MCF 10A (cell line): ENCODE measurements at regions not wholly inside any gene's neighbourhood (a gene's known extent, or its start where the extent isn't known, plus 50 kb on each side); places are given as distances from the start of the nearest gene placed in this dataset.

Experiments
- BruUV-seq: library from RNA; stranded (reverse); fragments of 400-500 nt; replicated peaks from 2 replicates; lab custom pipeline; 2021; lab: Mats Ljungman, UMichigan
- CTCF ChIA-PET: fragments of 300-600 bp; sonication (Branson Sonifier 250); formaldehyde crosslinking; extraction: SDS; loops from one replicate; lab custom pipeline; 2021; ENCODE audit warnings: antibody characterized with exemption, inconsistent platforms; lab: Yijun Ruan, JAX
- POLR2A ChIA-PET: fragments of 300-600, 350-650 bp; sonication (Branson Sonifier 250); formaldehyde crosslinking; extraction: SDS; loops from one replicate; lab custom pipeline; 2020; ENCODE audit warnings: antibody characterized with exemption, inconsistent platforms; lab: Yijun Ruan, JAX
- DNase-seq: peaks from one replicate; pipeline ENCODE4 v3.0.0-alpha.2; 2018; ENCODE audit not compliant: unreplicated experiment
- H3K27ac Mint-ChIP-seq: one replicate; pipeline ENCODE4 v1.8.0; 2022; ENCODE audit warnings: mild to moderate bottlenecking, low read depth, mixed read lengths; ENCODE audit not compliant: unreplicated experiment
- H3K27me3 Mint-ChIP-seq: one replicate; pipeline ENCODE4 v1.8.0; 2022; ENCODE audit warnings: mixed read lengths; ENCODE audit not compliant: insufficient read depth, unreplicated experiment
- H3K36me3 Mint-ChIP-seq: one replicate; pipeline ENCODE4 v1.8.0; 2022; ENCODE audit warnings: mild to moderate bottlenecking, moderate library complexity, mixed read lengths; ENCODE audit not compliant: insufficient read depth, unreplicated experiment
- H3K4me1 Mint-ChIP-seq: one replicate; pipeline ENCODE4 v1.8.0; 2022; ENCODE audit warnings: mixed read lengths; ENCODE audit not compliant: insufficient read depth, unreplicated experiment
- H3K4me3 Mint-ChIP-seq: one replicate; pipeline ENCODE4 v1.8.0; 2022; ENCODE audit warnings: mild to moderate bottlenecking, moderate library complexity, mixed read lengths; ENCODE audit not compliant: unreplicated experiment
- H3K9me3 Mint-ChIP-seq: one replicate; pipeline ENCODE4 v1.8.0; 2022; ENCODE audit warnings: mixed read lengths; ENCODE audit not compliant: unreplicated experiment
- CTCF ChIP-seq: fragments of 200-600 bp; IDR thresholded peaks from one replicate; pipeline ENCODE4 v1.8.0; 2022; ENCODE audit warnings: antibody characterized with exemption, mild to moderate bottlenecking; ENCODE audit not compliant: unreplicated experiment
- intact Hi-C: fragments of 100-400 bp; cut with micrococcal nuclease; formaldehyde crosslinking; loops from 2 replicates; pipeline ENCODE4 v1.14.1; 2022

GRCh38 chr15:70299931-70300869 lies 202.5 kb upstream of the TLE3 start:
- Mint-ChIP-seq H3K27me3 (no peaks in the 10 kb centered on the region), H3K4me3 (no peak overlapping the region), H3K4me1 (no peaks in the 10 kb centered on the region), H3K36me3 (no peaks in the 10 kb centered on the region), H3K27ac (no peak overlapping the region), H3K9me3 (no peaks in the 10 kb centered on the region)
- intact Hi-C loops = no loop called here
- CTCF ChIA-PET = interaction anchor here (0.5 kb wide), 1 partner anchor 203 kb away, joined by 3 read pairs; the partner anchor contains the start of gene TLE3
- TF ChIP-seq CTCF = no peak
- no TSS peak for BruUV-seq
- POLR2A ChIA-PET = no interaction called here
- no peak for DNase-seq

GRCh38 chr15:70297465-70298058 lies 199.8 kb upstream of the TLE3 start:
- Mint-ChIP-seq H3K27me3 (no peaks in the 10 kb centered on the region), H3K9me3 (no peaks in the 10 kb centered on the region), H3K27ac (no peak overlapping the region), H3K4me1 (no peaks in the 10 kb centered on the region), H3K4me3 (no peak overlapping the region), H3K36me3 (no peaks in the 10 kb centered on the region)
- BruUV-seq = no TSS peak
- ChIA-PET CTCF (interaction anchor here (0.7 kb wide), 1 partner anchor 447 kb away, joined by 3 read pairs; no protein-coding TSS in a partner anchor), POLR2A (interaction anchor here (0.6 to 0.9 kb wide), 2 partner anchors 198 to 259 kb away, joined by 3 read pairs; no protein-coding TSS in a partner anchor)
- intact Hi-C loops = no loop called here
- no peak for TF ChIP-seq CTCF
- no peak for DNase-seq

- no peak overlapping the region for H3K27ac Mint-ChIP-seq
- no peaks in the 10 kb centered on the region for H3K27me3 Mint-ChIP-seq
- no peak for TF ChIP-seq CTCF
- intact Hi-C loops = no loop called here
- DNase-seq = no peak
- H3K4me1 Mint-ChIP-seq = peaks cover 7% of the 10 kb centered on the region
- ChIA-PET POLR2A (no interaction called here), CTCF (interaction anchor here (0.7 kb wide), 1 partner anchor 98 kb away, joined by 3 read pairs; no protein-coding TSS in a partner anchor)
- no TSS peak for BruUV-seq
- H3K9me3 Mint-ChIP-seq = no peaks in the 10 kb centered on the region
- no peaks in the 10 kb centered on the region for H3K36me3 Mint-ChIP-seq
- H3K4me3 Mint-ChIP-seq = no peak overlapping the region
Measured at GRCh38 chr15:70294731-70295305, 197.1 kb upstream of the TLE3 start.
